CD4-positive, alpha-beta memory T cell (primary cell): ENCODE measurements at regions not wholly inside any gene's neighbourhood (a gene's known extent, or its start where the extent isn't known, plus 50 kb on each side); places are given as distances from the start of the nearest gene placed in this dataset.

Experiments
- CTCF ChIA-PET: fragments of 350-600 bp; sonication (Branson Sonifier 250); formaldehyde crosslinking; loops from one replicate; lab custom pipeline; 2021; ENCODE audit warnings: inconsistent platforms; ENCODE audit not compliant: partially characterized antibody; lab: Charles Lee
- POLR2A ChIA-PET: fragments of 350-600 bp; sonication (Branson Sonifier 250); formaldehyde crosslinking; loops from one replicate; lab custom pipeline; 2021; ENCODE audit not compliant: partially characterized antibody; lab: Charles Lee
- DNase-seq, 5 donors: peaks; one replicate each; pipeline versions ENCODE4 v3.0.0 to v3.0.0-alpha.2; 2020 to 2022; ENCODE audit warnings: mixed read lengths in 1 of 5
- H3K27ac ChIP-seq: one replicate; pipeline ENCODE4 v1.7.0; 2013; ENCODE audit warnings: low read depth, low read length
- H3K27me3 ChIP-seq: 2 replicates; pipeline ENCODE4 v1.7.0; 2013; ENCODE audit warnings: mild to moderate bottlenecking, low read length, moderate library complexity; ENCODE audit not compliant: insufficient read depth
- H3K36me3 ChIP-seq: 2 replicates; pipeline ENCODE4 v1.7.0; 2013; ENCODE audit warnings: mild to moderate bottlenecking, low read length, moderate library complexity; ENCODE audit not compliant: insufficient read depth
- H3K4me1 ChIP-seq: 2 replicates; pipeline ENCODE4 v1.7.0; 2013; ENCODE audit warnings: mild to moderate bottlenecking, low read length, moderate library complexity; ENCODE audit not compliant: insufficient read depth
- H3K4me3 ChIP-seq, 2 donors: one replicate each; pipeline ENCODE4 v1.7.0; 2013; ENCODE audit warnings: low read length in 2 of 2, mild to moderate bottlenecking in 1 of 2
- H3K9me3 ChIP-seq, 2 donors: one replicate each; pipeline ENCODE4 v1.7.0; 2013; ENCODE audit warnings: low read length in 2 of 2, control low read depth in 1 of 2; ENCODE audit not compliant: control insufficient read depth in 1 of 2
- H3K27ac Mint-ChIP-seq, 7 donors: one replicate each; pipeline ENCODE4 v1.8.0; 2020 to 2021; ENCODE audit warnings: mixed read lengths in 7 of 7, mild to moderate bottlenecking in 6 of 7, inconsistent platforms in 3 of 7, moderate library complexity in 3 of 7
- H3K27me3 Mint-ChIP-seq, 2 donors: one replicate each; pipeline ENCODE4 v1.8.0; 2020 to 2021; ENCODE audit warnings: mixed read lengths in 2 of 2
- H3K36me3 Mint-ChIP-seq, 2 donors: one replicate each; pipeline ENCODE4 v1.8.0; 2020 to 2021; ENCODE audit warnings: mixed read lengths in 2 of 2, inconsistent platforms in 1 of 2, mild to moderate bottlenecking in 1 of 2
- H3K4me1 Mint-ChIP-seq, 4 donors: one replicate each; pipeline ENCODE4 v1.8.0; 2020 to 2021; ENCODE audit warnings: mixed read lengths in 4 of 4, mild to moderate bottlenecking in 1 of 4
- H3K4me3 Mint-ChIP-seq, 8 donors: one replicate each; pipeline ENCODE4 v1.8.0; 2020 to 2021; ENCODE audit warnings: mixed read lengths in 8 of 8, mild to moderate bottlenecking in 7 of 8, moderate library complexity in 6 of 8, inconsistent platforms in 3 of 8
- H3K9me3 Mint-ChIP-seq, 8 donors: one replicate each; pipeline ENCODE4 v1.8.0; 2020 to 2021; ENCODE audit warnings: mixed read lengths in 8 of 8, mild to moderate bottlenecking in 5 of 8, inconsistent platforms in 3 of 8, moderate library complexity in 1 of 8
- intact Hi-C: fragments of 100-400 bp; cut with micrococcal nuclease; formaldehyde crosslinking; loops from one replicate; pipeline ENCODE4 v1.15.1; 2023

DNA sequence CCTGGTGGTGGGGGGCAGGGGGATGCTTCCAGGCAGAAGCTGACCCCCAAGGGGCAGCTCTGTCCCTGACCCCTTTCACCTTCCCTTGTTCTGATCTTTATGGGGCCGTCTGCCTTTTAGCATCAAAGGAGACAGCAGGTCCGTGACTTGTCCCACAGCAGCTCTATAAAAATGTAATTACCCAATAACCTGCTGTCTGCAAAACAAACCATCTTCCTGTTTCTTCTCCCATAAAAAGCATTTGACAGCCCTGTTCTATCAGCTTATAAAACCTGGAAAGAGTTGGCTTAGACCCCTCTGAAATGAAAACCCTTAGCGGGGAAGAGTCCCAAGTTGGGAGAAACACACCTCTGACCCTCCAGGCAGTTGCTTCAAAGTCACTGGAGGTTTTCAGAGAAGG lies 416.9 kb downstream of the MED13L start:
- Mint-ChIP-seq H3K9me3 (peaks cover 0 to 3% (median 0%) of the 10 kb centered on the region in 8 donors), H3K27me3 (peaks cover 15 to 16% of the 10 kb centered on the region in 2 donors)

DNA sequence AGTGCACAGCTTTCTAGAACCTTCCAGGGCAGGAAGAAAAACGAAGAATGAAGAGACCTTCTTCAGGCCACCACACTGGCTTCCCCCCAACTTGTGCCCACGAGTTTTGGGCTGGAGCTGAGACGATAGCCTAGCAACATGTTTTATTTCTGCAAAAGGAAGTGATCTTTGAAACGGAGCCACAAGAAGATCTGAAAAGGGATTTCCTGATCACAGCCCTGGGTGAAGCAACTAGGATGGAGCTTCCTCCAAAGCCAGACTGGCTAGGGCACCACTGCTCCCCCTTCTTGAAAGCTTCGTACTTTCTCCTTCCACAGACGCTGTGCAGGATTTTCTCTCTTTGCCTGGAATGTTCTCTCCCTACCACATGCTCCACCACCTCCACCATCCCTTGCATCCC lies 418.3 kb downstream of the MED13L start:
- Histone ChIP-seq H3K9me3 (no peaks in the 10 kb centered on the region), H3K4me3 (no peak overlapping the region), H3K36me3 (no peaks in the 10 kb centered on the region), H3K4me1 (no peaks in the 10 kb centered on the region), H3K27ac (no peak overlapping the region), H3K27me3 (no peaks in the 10 kb centered on the region)
- no peak for DNase-seq
- Mint-ChIP-seq H3K4me1 (no peaks in the 10 kb centered on the region), H3K36me3 (no peaks in the 10 kb centered on the region), H3K27ac (no peak overlapping the region), H3K4me3 (no peak overlapping the region), H3K9me3 (peaks cover 0 to 3% (median 0%) of the 10 kb centered on the region in 8 donors), H3K27me3 (peaks cover 13 to 16% of the 10 kb centered on the region in 2 donors)
- ChIA-PET CTCF (no interaction called here), POLR2A (no interaction called here)
- intact Hi-C loops = no loop called here

More for the DNA sequence above, 416.9 kb downstream of the MED13L start:
- no peak for DNase-seq
- no peak overlapping the region for H3K27ac Mint-ChIP-seq
- no peaks in the 10 kb centered on the region for H3K4me1 Mint-ChIP-seq
- no peaks in the 10 kb centered on the region for H3K4me1 ChIP-seq
- no peaks in the 10 kb centered on the region for H3K27me3 ChIP-seq
- H3K36me3 ChIP-seq = no peaks in the 10 kb centered on the region
- intact Hi-C loops = no loop called here
- no peak overlapping the region for H3K4me3 ChIP-seq
- H3K36me3 Mint-ChIP-seq = no peaks in the 10 kb centered on the region
- H3K4me3 Mint-ChIP-seq = no peak overlapping the region
- POLR2A ChIA-PET = no interaction called here
- H3K9me3 ChIP-seq = no peaks in the 10 kb centered on the region
- CTCF ChIA-PET = no interaction called here
- H3K27ac ChIP-seq = no peak overlapping the region

DNA sequence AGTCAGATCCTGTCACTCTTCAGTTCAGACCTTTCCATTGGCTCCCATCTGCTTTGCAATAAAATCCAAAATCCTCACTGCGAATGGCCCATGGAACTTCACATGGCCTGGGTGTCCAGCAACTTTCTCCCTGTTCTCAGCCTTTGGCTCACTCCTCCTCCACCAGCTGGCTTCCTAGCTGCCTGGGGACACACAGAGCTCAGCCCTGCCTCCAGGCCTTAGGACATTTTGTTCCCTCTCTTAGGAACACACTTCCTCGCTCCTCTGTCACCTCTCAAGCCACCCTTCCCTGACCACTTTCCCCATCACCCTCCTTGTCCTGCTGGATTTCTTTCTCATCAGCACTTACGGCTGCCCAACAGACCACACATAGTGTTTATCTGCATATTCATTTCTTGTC lies 419.6 kb downstream of the MED13L start:
- H3K27me3 Mint-ChIP-seq = peaks cover 13 to 14% of the 10 kb centered on the region in 2 donors
- H3K36me3 Mint-ChIP-seq = no peaks in the 10 kb centered on the region
- H3K4me3 ChIP-seq = no peak overlapping the region
- H3K4me1 ChIP-seq = no peaks in the 10 kb centered on the region
- H3K9me3 ChIP-seq = no peaks in the 10 kb centered on the region
- intact Hi-C loops = no loop called here
- no peak overlapping the region for H3K27ac Mint-ChIP-seq
- no peak overlapping the region for H3K4me3 Mint-ChIP-seq
- no peaks in the 10 kb centered on the region for H3K36me3 ChIP-seq
- H3K27me3 ChIP-seq = no peaks in the 10 kb centered on the region
- H3K27ac ChIP-seq = no peak overlapping the region
- no peaks in the 10 kb centered on the region for H3K4me1 Mint-ChIP-seq
- ChIA-PET POLR2A (no interaction called here), CTCF (no interaction called here)
- no peak for DNase-seq
- H3K9me3 Mint-ChIP-seq = peaks cover 0 to 2% (median 0%) of the 10 kb centered on the region in 8 donors

DNA sequence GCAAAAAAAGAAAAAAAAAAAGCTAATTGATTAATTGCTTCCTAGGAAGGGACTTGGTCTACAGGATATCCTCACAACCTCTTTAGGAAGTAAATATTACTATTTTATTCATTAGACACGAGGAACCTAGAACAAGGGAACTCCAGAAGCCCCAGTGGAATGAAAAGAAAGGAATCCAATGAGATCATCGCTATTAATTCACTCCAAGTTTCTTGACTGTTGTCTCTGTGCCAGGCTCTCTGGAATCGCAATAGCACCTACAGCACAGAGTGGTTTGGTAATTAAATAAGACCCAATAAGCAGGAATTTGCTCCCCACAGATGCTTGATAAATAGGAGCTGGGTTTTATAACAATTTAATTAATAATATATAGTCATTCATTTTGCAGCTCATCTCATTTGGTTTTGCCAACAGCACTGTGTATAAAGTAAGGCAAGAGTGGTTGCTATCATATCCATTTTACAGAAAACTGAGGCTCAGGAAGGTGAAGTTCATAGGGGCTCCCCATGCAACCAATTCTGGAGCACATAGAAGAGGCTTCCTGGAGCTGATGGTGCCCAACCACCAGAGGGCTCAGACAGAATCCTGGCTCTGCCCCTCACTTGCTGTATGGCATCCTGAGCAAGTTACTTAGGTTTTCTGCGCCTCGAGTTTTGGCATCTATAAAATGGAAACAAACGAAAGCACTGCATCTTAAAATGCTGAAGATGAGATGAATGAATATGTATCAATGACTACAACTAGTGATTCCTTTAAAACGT lies 420.2 kb downstream of the MED13L start:
- H3K27ac ChIP-seq = no peak overlapping the region
- H3K27me3 ChIP-seq = no peaks in the 10 kb centered on the region
- no peak overlapping the region for H3K27ac Mint-ChIP-seq
- intact Hi-C loops = no loop called here
- H3K9me3 ChIP-seq = no peaks in the 10 kb centered on the region
- CTCF ChIA-PET = interaction anchor here (1.8 kb wide), 1 partner anchor 12 kb away, joined by 4 read pairs; no protein-coding TSS in a partner anchor
- peaks cover 13 to 14% of the 10 kb centered on the region in 2 donors for H3K27me3 Mint-ChIP-seq
- no peak for DNase-seq
- H3K4me1 ChIP-seq = no peaks in the 10 kb centered on the region
- H3K36me3 ChIP-seq = no peaks in the 10 kb centered on the region
- no peaks in the 10 kb centered on the region for H3K4me1 Mint-ChIP-seq
- H3K36me3 Mint-ChIP-seq = no peaks in the 10 kb centered on the region
- H3K9me3 Mint-ChIP-seq = peaks cover 0 to 2% (median 0%) of the 10 kb centered on the region in 8 donors
- H3K4me3 ChIP-seq = no peak overlapping the region
- no peak overlapping the region for H3K4me3 Mint-ChIP-seq
- POLR2A ChIA-PET = no interaction called here

DNA sequence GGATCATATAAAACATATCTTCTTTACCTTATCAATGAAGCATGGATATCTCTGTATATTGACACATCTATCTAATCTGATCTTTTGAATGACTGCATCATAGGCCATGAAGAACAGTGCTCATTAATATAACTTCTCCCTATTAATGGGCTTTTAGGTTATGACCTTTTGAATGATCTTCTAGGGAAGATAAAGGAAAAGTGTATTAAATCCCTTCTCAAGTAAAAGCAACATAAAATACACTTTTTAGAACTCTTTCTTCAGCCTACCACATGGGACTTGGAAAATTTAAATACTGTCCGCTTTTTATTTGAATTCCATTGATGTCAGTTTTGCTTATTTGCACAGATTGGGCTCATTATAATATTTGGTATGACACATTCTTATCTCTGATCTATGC lies 425.4 kb downstream of the MED13L start:
- POLR2A ChIA-PET = no interaction called here
- no peak for DNase-seq
- Histone ChIP-seq H3K27ac (no peak overlapping the region), H3K36me3 (no peaks in the 10 kb centered on the region), H3K9me3 (no peaks in the 10 kb centered on the region), H3K27me3 (no peaks in the 10 kb centered on the region), H3K4me3 (no peak overlapping the region), H3K4me1 (no peaks in the 10 kb centered on the region)
- no peak overlapping the region for H3K4me3 Mint-ChIP-seq
- peaks cover 4 to 6% of the 10 kb centered on the region in 2 donors for H3K27me3 Mint-ChIP-seq
- intact Hi-C loops = no loop called here
- peaks cover 0 to 4% (median 3%) of the 10 kb centered on the region in 8 donors for H3K9me3 Mint-ChIP-seq
- H3K27ac Mint-ChIP-seq = no peak overlapping the region
- CTCF ChIA-PET = no interaction called here
- no peaks in the 10 kb centered on the region for H3K36me3 Mint-ChIP-seq
- no peaks in the 10 kb centered on the region for H3K4me1 Mint-ChIP-seq

DNA sequence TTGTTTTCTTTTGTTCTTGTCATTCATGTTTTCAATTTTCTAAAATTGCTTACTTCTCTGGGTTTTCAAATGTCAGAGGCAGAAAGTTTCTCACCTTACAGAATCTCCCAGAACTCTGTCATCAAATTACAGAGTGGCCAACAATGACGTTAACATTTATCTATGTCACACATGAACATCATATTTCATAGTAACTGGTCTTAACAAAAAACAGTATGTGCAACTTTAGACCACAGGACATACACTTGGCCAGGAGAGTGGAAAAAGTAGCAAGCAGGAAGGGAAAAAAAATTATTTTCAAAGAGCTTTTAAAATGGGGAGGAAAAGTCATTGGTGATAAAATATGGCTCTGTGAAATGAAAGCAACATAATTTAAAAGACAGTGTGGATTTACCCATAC lies 426.5 kb downstream of the MED13L start:
- no peaks in the 10 kb centered on the region for H3K9me3 ChIP-seq
- DNase-seq = no peak
- no peaks in the 10 kb centered on the region for H3K27me3 ChIP-seq
- no peaks in the 10 kb centered on the region for H3K4me1 ChIP-seq
- no peak overlapping the region for H3K27ac ChIP-seq
- intact Hi-C loops = no loop called here
- POLR2A ChIA-PET = no interaction called here
- Mint-ChIP-seq H3K27me3 (peaks cover 5 to 6% of the 10 kb centered on the region in 2 donors), H3K36me3 (no peaks in the 10 kb centered on the region), H3K9me3 (peaks cover 0 to 4% (median 3%) of the 10 kb centered on the region in 8 donors), H3K4me1 (no peaks in the 10 kb centered on the region), H3K27ac (no peak overlapping the region), H3K4me3 (no peak overlapping the region)
- CTCF ChIA-PET = no interaction called here
- no peak overlapping the region for H3K4me3 ChIP-seq
- no peaks in the 10 kb centered on the region for H3K36me3 ChIP-seq

DNA sequence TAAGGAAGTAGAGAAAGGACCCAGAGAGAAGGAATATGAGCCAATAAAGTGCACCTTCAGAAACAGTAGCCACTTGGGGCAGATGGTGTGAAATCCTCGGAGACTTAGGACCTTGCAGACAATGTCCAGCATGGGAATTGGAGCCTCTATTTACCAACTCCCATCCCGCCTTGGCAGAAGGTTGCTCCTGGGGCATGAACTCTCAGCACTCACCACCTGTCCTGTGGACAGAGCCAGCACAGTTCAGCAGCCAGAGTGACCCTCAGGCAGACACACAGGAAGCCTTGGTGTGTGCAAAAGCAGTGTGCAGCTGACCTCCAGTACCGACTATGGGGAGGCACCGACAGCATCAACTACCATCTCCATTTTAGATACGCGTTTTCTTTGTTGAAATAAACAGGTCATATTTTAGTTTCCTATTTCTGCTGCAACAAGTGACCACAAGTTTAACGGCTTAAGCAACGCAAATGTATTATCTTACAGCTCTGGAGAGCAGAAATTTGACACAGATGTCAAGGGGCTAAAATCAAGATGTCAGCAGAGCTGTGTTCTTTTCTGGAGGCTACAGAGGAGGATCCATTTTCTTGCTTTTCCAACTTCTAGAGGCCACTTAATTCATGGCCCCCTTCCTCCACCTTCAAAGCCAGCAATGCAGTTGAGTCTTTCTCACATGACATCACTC lies 428.1 kb downstream of the MED13L start:
- intact Hi-C loops = no loop called here
- Mint-ChIP-seq H3K4me1 (no peaks in the 10 kb centered on the region), H3K4me3 (no peak overlapping the region), H3K27ac (no peak overlapping the region), H3K9me3 (peaks cover 3 to 6% (median 4%) of the 10 kb centered on the region in 8 donors), H3K27me3 (peaks cover 5 to 6% of the 10 kb centered on the region in 2 donors), H3K36me3 (no peaks in the 10 kb centered on the region)
- CTCF ChIA-PET = no interaction called here
- DNase-seq = no peak
- Histone ChIP-seq H3K27ac (no peak overlapping the region), H3K4me1 (no peaks in the 10 kb centered on the region), H3K36me3 (no peaks in the 10 kb centered on the region), H3K4me3 (no peak overlapping the region), H3K27me3 (no peaks in the 10 kb centered on the region), H3K9me3 (no peaks in the 10 kb centered on the region)
- POLR2A ChIA-PET = no interaction called here
